CD4-positive, alpha-beta T cell (primary cell): ENCODE measurements at regions not wholly inside any gene's neighbourhood (a gene's known extent, or its start where the extent isn't known, plus 50 kb on each side); places are given as distances from the start of the nearest gene placed in this dataset.

Experiments
- ATAC-seq: fragments of 200-7000 bp; cut with Tn5 transposase; one replicate; pipeline ENCODE4 v1.10.0; 2022; ENCODE audit warnings: mild to moderate bottlenecking; ENCODE audit not compliant: poor library complexity
- CTCF ChIA-PET: fragments of 350-600 bp; sonication (Branson Sonifier 250); formaldehyde crosslinking; loops from one replicate; lab custom pipeline; 2021; ENCODE audit warnings: antibody characterized with exemption, inconsistent platforms; lab: Charles Lee
- POLR2A ChIA-PET: fragments of 350-600 bp; sonication (Branson Sonifier 250); formaldehyde crosslinking; loops from one replicate; lab custom pipeline; 2021; ENCODE audit warnings: antibody characterized with exemption, inconsistent platforms; lab: Charles Lee
- DNase-seq, 14 experiments: peaks; one replicate each; pipeline ENCODE4 v3.0.0-alpha.2; 2013 to 2020; ENCODE audit warnings: mixed read lengths in 2 of 14
- H3K27ac ChIP-seq, 2 donors: one replicate each; pipeline versions ENCODE4 v1.5.1 to v1.7.0; 2013; ENCODE audit warnings: low read length in 2 of 2, low read depth in 1 of 2, mild to moderate bottlenecking in 1 of 2
- H3K27me3 ChIP-seq, 2 experiments: 1 replicate in 1 of 2; 2 replicates in 1 of 2; pipeline versions ENCODE4 v1.6.1 to v1.7.0; 2013; ENCODE audit warnings: low read length in 2 of 2, control low read depth in 1 of 2, mild to moderate bottlenecking in 1 of 2, moderate library complexity in 1 of 2; ENCODE audit not compliant: insufficient read depth in 2 of 2, control insufficient read depth in 1 of 2
- H3K36me3 ChIP-seq: one replicate; pipeline ENCODE4 v1.6.1; 2013; ENCODE audit warnings: low read length, control low read depth; ENCODE audit not compliant: insufficient read depth
- H3K4me1 ChIP-seq: one replicate; pipeline ENCODE4 v1.6.1; 2013; ENCODE audit warnings: low read length, control low read depth; ENCODE audit not compliant: insufficient read depth
- H3K4me3 ChIP-seq: one replicate; pipeline ENCODE4 v1.5.1; 2013; ENCODE audit warnings: mild to moderate bottlenecking, low read length, moderate library complexity
- H3K9me3 ChIP-seq, 2 experiments: 1 replicate in 1 of 2; 2 replicates in 1 of 2; pipeline versions ENCODE4 v1.6.1 to v1.7.0; 2013; ENCODE audit warnings: low read length in 2 of 2, mild to moderate bottlenecking in 2 of 2, control low read depth in 1 of 2, moderate library complexity in 1 of 2; ENCODE audit not compliant: control insufficient read depth in 1 of 2, insufficient read depth in 1 of 2
- H3K27ac Mint-ChIP-seq: one replicate; pipeline ENCODE4 v1.8.0; 2020; ENCODE audit warnings: mixed read lengths
- H3K27me3 Mint-ChIP-seq: one replicate; pipeline ENCODE4 v1.8.0; 2021; ENCODE audit warnings: mixed read lengths
- H3K36me3 Mint-ChIP-seq: one replicate; pipeline ENCODE4 v1.8.0; 2021; ENCODE audit warnings: low read depth, mixed read lengths
- H3K4me1 Mint-ChIP-seq: one replicate; pipeline ENCODE4 v1.8.0; 2021; ENCODE audit warnings: low read depth, mixed read lengths
- H3K4me3 Mint-ChIP-seq: one replicate; pipeline ENCODE4 v1.8.0; 2020; ENCODE audit warnings: mild to moderate bottlenecking, mixed read lengths
- H3K9me3 Mint-ChIP-seq: one replicate; pipeline ENCODE4 v1.8.0; 2020; ENCODE audit warnings: mixed read lengths
- intact Hi-C, 2 experiments: fragments of 100-400 bp; cut with DNase I in 1 of 2; cut with micrococcal nuclease in 1 of 2; formaldehyde crosslinking; loops; one replicate each; pipeline versions ENCODE4 v1.15.1 to v1.9.0; 2023 to 2025; cut with DNase I, micrococcal nuclease
- TF ChIP-seq, protein P1 (sequence below): fragments of 200-600 bp; IDR thresholded peaks from one replicate; pipeline ENCODE4 v1.8.0; 2022; ENCODE audit warnings: antibody characterized with exemption, mild to moderate bottlenecking

GRCh38 chr12:89067421-89068187 lies 284.7 kb downstream of the DUSP6 start:
- TF ChIP-seq, protein P1, sequence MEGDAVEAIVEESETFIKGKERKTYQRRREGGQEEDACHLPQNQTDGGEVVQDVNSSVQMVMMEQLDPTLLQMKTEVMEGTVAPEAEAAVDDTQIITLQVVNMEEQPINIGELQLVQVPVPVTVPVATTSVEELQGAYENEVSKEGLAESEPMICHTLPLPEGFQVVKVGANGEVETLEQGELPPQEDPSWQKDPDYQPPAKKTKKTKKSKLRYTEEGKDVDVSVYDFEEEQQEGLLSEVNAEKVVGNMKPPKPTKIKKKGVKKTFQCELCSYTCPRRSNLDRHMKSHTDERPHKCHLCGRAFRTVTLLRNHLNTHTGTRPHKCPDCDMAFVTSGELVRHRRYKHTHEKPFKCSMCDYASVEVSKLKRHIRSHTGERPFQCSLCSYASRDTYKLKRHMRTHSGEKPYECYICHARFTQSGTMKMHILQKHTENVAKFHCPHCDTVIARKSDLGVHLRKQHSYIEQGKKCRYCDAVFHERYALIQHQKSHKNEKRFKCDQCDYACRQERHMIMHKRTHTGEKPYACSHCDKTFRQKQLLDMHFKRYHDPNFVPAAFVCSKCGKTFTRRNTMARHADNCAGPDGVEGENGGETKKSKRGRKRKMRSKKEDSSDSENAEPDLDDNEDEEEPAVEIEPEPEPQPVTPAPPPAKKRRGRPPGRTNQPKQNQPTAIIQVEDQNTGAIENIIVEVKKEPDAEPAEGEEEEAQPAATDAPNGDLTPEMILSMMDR, result no peak
- no peaks in the 10 kb centered on the region for H3K27me3 Mint-ChIP-seq
- no peak overlapping the region for H3K27ac Mint-ChIP-seq
- Histone ChIP-seq H3K9me3 (no peaks in the 10 kb centered on the region), H3K27me3 (no peaks in the 10 kb centered on the region), H3K4me3 (no peak overlapping the region), H3K27ac (no peak overlapping the region), H3K4me1 (no peaks in the 10 kb centered on the region), H3K36me3 (no peaks in the 10 kb centered on the region)
- DNase-seq, result no peak
- ATAC-seq, result no peak
- no peaks in the 10 kb centered on the region for H3K36me3 Mint-ChIP-seq
- ChIA-PET POLR2A (no interaction called here), CTCF (no interaction called here)
- H3K9me3 Mint-ChIP-seq, result no peaks in the 10 kb centered on the region
- intact Hi-C loops, result no loop called here
- H3K4me1 Mint-ChIP-seq, result no peaks in the 10 kb centered on the region
- H3K4me3 Mint-ChIP-seq, result no peak overlapping the region

DNA sequence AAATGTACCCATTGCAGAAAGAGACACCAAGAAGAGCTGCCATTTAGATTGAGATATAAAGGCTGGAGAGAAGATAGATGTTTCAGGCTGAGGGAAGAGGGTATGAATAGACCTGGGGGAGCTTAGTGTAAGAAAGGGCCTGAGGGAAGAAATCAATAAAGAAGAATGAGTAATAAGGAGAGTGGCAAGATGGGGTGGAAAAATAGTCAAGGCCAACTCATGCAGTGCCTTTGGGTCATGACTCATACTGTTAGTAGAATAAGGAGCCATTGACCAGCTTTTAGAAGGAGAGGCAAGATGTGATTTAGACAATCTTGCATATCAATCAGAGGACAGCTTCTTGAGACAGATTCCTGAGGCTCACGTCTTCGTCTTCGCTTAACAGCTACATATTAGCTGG lies 287.5 kb downstream of the DUSP6 start:
- Mint-ChIP-seq H3K4me1 (no peaks in the 10 kb centered on the region), H3K27ac (no peak overlapping the region), H3K9me3 (no peaks in the 10 kb centered on the region), H3K27me3 (no peaks in the 10 kb centered on the region), H3K36me3 (no peaks in the 10 kb centered on the region), H3K4me3 (no peak overlapping the region)
- ATAC-seq (no peak), DNase-seq (no peak)
- Histone ChIP-seq H3K27me3 (no peaks in the 10 kb centered on the region), H3K27ac (no peak overlapping the region), H3K9me3 (no peaks in the 10 kb centered on the region), H3K36me3 (no peaks in the 10 kb centered on the region), H3K4me1 (no peaks in the 10 kb centered on the region), H3K4me3 (no peak overlapping the region)
- TF ChIP-seq, protein P1, result no peak
- POLR2A ChIA-PET, result no interaction called here
- CTCF ChIA-PET, result no interaction called here
- intact Hi-C loops, result no loop called here

DNA sequence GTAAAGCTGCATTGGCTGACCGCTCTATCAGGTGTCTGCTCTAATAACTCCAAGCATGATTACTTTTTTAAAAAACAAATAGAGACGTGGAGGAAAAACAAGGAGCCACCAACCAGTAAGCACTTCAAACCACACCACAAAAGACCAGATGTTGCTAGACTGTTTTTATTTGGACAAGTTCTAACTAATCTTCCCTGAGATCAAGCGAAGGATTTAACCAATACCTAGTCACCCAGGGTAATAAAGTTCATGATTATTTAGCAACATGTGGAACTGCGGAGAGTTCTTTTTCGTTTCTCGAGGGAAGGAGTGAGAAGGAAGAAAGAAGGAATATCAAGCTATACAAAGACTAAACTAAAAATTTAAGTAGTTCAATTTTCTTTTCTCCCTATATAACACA lies 288.1 kb downstream of the DUSP6 start:
- intact Hi-C loops, result no loop called here
- Mint-ChIP-seq H3K27me3 (no peaks in the 10 kb centered on the region), H3K36me3 (no peaks in the 10 kb centered on the region), H3K27ac (no peak overlapping the region), H3K9me3 (no peaks in the 10 kb centered on the region), H3K4me3 (no peak overlapping the region), H3K4me1 (no peaks in the 10 kb centered on the region)
- Histone ChIP-seq H3K36me3 (no peaks in the 10 kb centered on the region), H3K27me3 (no peaks in the 10 kb centered on the region), H3K27ac (no peak overlapping the region), H3K4me3 (no peak overlapping the region), H3K4me1 (no peaks in the 10 kb centered on the region), H3K9me3 (no peaks in the 10 kb centered on the region)
- ATAC-seq, result no peak
- TF ChIP-seq, protein P1, result no peak
- no peak for DNase-seq
- CTCF ChIA-PET, result no interaction called here
- POLR2A ChIA-PET, result no interaction called here
